Smooth muscle cell (in vitro differentiated cells): ENCODE measurements at regions not wholly inside any gene's neighbourhood (a gene's known extent, or its start where the extent isn't known, plus 50 kb on each side); places are given as distances from the start of the nearest gene placed in this dataset.
A peak's percentile ranks its signal among the peaks of the same experiment; 100 is the strongest.
"Not testable (repeated sequence)": the region's sequence is repeated elsewhere in the genome, so short reads cannot be mapped to it uniquely, and the experiment has no call there.

Source experiments
- DNase-seq: peaks from one replicate; lab custom pipeline; 2025; ENCODE audit not compliant: unreplicated experiment; lab: John Stamatoyannopoulos, UW
- H2AFZ ChIP-seq: fragments of 200-600 bp; sonication (generic); 2 replicates; pipeline ENCODE4 v1.6.0; 2016; ENCODE audit warnings: antibody characterized with exemption, low read depth, mild to moderate bottlenecking
- H3F3A ChIP-seq: fragments of 200-600 bp; sonication (generic); 2 replicates; pipeline ENCODE4 v1.6.0; 2017; ENCODE audit warnings: antibody characterized with exemption, low read depth
- H3K27ac ChIP-seq: fragments of 200-600 bp; sonication (generic); 2 replicates; pipeline ENCODE4 v1.5.1; 2016; ENCODE audit warnings: low read depth, mild to moderate bottlenecking
- H3K27me3 ChIP-seq: fragments of 200-600 bp; sonication (generic); 2 replicates; pipeline ENCODE4 v1.6.1; 2016; ENCODE audit warnings: low read depth, mild to moderate bottlenecking
- H3K36me3 ChIP-seq: fragments of 200-600 bp; sonication (generic); 2 replicates; pipeline ENCODE4 v1.5.1; 2016; ENCODE audit warnings: low read depth
- H3K4me1 ChIP-seq: fragments of 200-600 bp; sonication (generic); 2 replicates; pipeline ENCODE4 v1.5.1; 2016; ENCODE audit warnings: low read depth
- H3K4me2 ChIP-seq: fragments of 200-600 bp; sonication (generic); 2 replicates; pipeline ENCODE4 v1.6.0; 2016; ENCODE audit warnings: mild to moderate bottlenecking
- H3K4me3 ChIP-seq: fragments of 200-600 bp; sonication (generic); 2 replicates; pipeline ENCODE4 v1.5.1; 2016; ENCODE audit warnings: mild to moderate bottlenecking
- H3K79me2 ChIP-seq: fragments of 200-600 bp; sonication (generic); 2 replicates; pipeline ENCODE4 v1.6.0; 2016; ENCODE audit warnings: low read depth, mild to moderate bottlenecking
- H3K9ac ChIP-seq: fragments of 200-600 bp; sonication (generic); 2 replicates; pipeline ENCODE4 v1.6.0; 2016; ENCODE audit warnings: low read depth
- H3K9me3 ChIP-seq: fragments of 200-600 bp; sonication (generic); replicated peaks from 2 replicates; pipeline ENCODE4 v1.5.1; 2016; ENCODE audit warnings: low read depth
- H4K20me1 ChIP-seq: fragments of 200-600 bp; sonication (generic); 2 replicates; pipeline ENCODE4 v1.6.0; 2016; ENCODE audit warnings: low read depth
- WGBS: methylation state at CpG from one replicate; pipeline ENCODE4 v1.1.7; 2016; ENCODE audit warnings: low lambda C conversion rate; 5-methylcytosine and 5-hydroxymethylcytosine counted together

GRCh38 chr15:32342772-32343199 lies 60.3 kb downstream of the GOLGA8K start:
- H4K20me1 ChIP-seq, H3K36me3 ChIP-seq, H3K9ac ChIP-seq, H3K4me3 ChIP-seq, H3K4me2 ChIP-seq, H3K27me3 ChIP-seq, DNase-seq, H3K9me3 ChIP-seq, H3K27ac ChIP-seq, H2AFZ ChIP-seq, H3F3A ChIP-seq, H3K4me1 ChIP-seq, H3K79me2 ChIP-seq: not testable (repeated sequence)
- WGBS: no CpG with 5 or more reads among the region's 32 CpGs

GRCh38 chr15:32342268-32342667 lies 60.8 kb downstream of the GOLGA8K start:
- H3F3A ChIP-seq, H3K36me3 ChIP-seq, H3K9ac ChIP-seq, H3K27ac ChIP-seq, H3K27me3 ChIP-seq, H3K79me2 ChIP-seq, DNase-seq, H4K20me1 ChIP-seq, H3K4me1 ChIP-seq, H3K9me3 ChIP-seq, H3K4me2 ChIP-seq, H2AFZ ChIP-seq: not testable (repeated sequence)
- H3K4me3 ChIP-seq: peak overlapping the region; percentile 28
- no CpG with 5 or more reads among the region's 39 CpGs for WGBS

DNA sequence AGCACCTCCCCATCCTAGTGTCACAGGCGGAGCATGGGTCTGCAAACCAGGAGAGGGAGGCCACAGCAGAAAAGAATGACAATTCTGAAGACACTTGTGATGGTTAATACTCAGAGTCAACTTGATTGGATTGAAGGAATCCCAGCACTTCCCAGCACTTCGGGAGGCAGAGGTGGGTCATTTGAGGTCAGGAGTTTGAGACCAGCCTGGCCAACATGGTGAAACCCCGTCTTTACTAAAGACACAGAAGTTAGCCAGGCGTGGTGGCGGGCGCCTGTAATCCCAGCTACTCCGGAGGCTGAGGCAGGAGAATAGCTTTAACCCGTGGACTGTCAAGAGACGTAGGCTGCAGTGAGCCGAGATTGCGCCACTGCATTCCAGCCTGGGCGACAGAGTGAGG lies 61.6 kb downstream of the GOLGA8K start:
- Histone ChIP-seq H3K4me3 (peak overlapping the region; percentile 31), H3K4me2 (peak overlapping the region; percentile 57)
- DNase-seq, H3K79me2 ChIP-seq, H3K27ac ChIP-seq, H3F3A ChIP-seq, H3K27me3 ChIP-seq, H3K9ac ChIP-seq, H3K9me3 ChIP-seq, H3K36me3 ChIP-seq, H4K20me1 ChIP-seq, H2AFZ ChIP-seq, H3K4me1 ChIP-seq: not testable (repeated sequence)
- 9% methylated on average over 5 of the region's 12 CpGs for WGBS

- not testable (repeated sequence) for H3K36me3 ChIP-seq
These were observed 66.3 kb downstream of the GOLGA8K start for GRCh38 chr15:32336804-32337203.

GRCh38 chr15:32323353-32323752 lies 79.7 kb downstream of the GOLGA8K start:
- not testable (repeated sequence) for H3K4me1 ChIP-seq, H3K4me3 ChIP-seq, H2AFZ ChIP-seq, H3K9me3 ChIP-seq, H3K9ac ChIP-seq, H3K79me2 ChIP-seq, H4K20me1 ChIP-seq, DNase-seq, H3F3A ChIP-seq, H3K27ac ChIP-seq, H3K4me2 ChIP-seq, H3K27me3 ChIP-seq, H3K36me3 ChIP-seq
- WGBS: 100% methylated on average over 3 of the region's 4 CpGs

More at GRCh38 chr15:32336804-32337203, 66.3 kb downstream of the GOLGA8K start:
- H3K27me3 ChIP-seq, H3K79me2 ChIP-seq, DNase-seq, H2AFZ ChIP-seq, H3K9me3 ChIP-seq, H3F3A ChIP-seq, H3K4me1 ChIP-seq, H3K27ac ChIP-seq, H3K9ac ChIP-seq, H3K4me2 ChIP-seq, H3K4me3 ChIP-seq, H4K20me1 ChIP-seq: not testable (repeated sequence)
- WGBS: 87% methylated on average over 1 of the region's 3 CpGs

DNA sequence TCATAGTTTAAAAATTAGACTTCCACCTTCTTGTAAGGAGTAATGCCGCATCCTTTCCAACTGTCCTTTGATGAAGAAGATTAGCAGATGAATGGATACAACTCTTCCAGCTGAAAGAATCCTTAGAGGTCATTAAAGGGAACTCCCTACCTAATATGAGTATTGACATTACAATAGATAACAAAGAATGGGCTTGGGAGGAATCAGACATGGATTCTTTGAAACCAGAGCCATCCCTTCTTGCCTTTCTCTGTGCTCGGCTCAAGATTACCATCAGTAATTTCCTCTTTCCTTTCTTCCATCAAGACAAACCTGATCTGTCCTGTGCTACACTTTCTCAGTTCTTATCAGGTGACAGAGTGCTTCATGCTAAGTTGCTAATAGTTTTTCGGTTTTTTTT lies 83.8 kb downstream of the GOLGA8K start:
- WGBS: 44% methylated on average over 2 of the region's 3 CpGs
- not testable (repeated sequence) for H4K20me1 ChIP-seq, H3K4me3 ChIP-seq, H3K27ac ChIP-seq, H3K79me2 ChIP-seq, DNase-seq, H3K36me3 ChIP-seq, H3K9ac ChIP-seq, H3K4me2 ChIP-seq, H3K9me3 ChIP-seq, H2AFZ ChIP-seq, H3F3A ChIP-seq, H3K4me1 ChIP-seq, H3K27me3 ChIP-seq

- no CpG with 5 or more reads among the region's 4 CpGs for whole genome bisulfite sequencing
These were observed 86.6 kb downstream of the GOLGA8K start for GRCh38 chr15:32316482-32316881.

DNA sequence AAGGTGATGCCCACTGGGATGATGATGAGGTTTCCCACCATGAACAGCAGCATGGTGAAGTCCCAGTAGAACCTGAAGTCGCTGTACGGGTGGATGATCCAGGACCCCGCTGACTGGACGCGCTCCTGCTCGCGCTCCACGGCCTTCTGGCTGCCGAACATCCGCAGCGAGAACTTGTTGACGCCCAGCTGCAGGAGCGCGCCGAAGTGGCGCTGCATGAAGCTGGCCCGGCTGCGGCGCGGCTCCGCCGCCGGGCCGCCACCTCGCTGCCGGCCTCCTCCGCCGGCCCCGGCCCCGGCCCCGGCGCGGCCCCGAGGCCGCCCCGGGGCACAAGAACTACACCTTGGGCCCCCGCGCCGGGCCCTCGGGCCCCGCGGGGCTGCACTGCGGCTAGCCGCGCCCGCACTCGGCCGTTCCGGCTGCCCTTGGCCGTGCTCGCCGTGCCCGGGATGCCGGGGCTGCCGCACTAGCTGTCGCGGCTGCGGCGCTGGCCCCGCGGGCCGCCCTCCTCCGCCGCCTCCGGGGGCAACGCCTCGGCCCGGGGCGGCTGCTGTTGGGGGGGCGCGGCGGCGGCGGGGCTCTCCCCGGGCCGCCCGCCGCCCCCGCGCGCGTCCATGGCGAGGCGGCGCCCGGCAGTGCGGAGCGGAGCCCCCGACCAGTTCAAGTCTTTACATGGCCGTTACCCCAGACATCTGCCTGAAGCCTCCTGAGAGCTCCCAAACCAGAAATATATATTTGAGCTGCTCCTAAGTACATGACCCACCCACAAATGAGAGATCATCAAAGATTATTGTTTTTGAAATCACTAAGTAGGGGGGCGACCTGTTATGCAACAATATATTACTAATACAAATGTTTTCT lies 87.8 kb downstream of the GOLGA8K start:
- not testable (repeated sequence) for DNase-seq, H3K27ac ChIP-seq, H3K4me3 ChIP-seq, H3K79me2 ChIP-seq, H3K36me3 ChIP-seq, H3K27me3 ChIP-seq, H3K4me1 ChIP-seq, H2AFZ ChIP-seq, H4K20me1 ChIP-seq, H3K9me3 ChIP-seq, H3K4me2 ChIP-seq, H3K9ac ChIP-seq, H3F3A ChIP-seq
- WGBS: 0% methylated on average over 1 of the region's 91 CpGs

More at GRCh38 chr15:32316482-32316881, 86.6 kb downstream of the GOLGA8K start:
- H3K27me3 ChIP-seq, H3F3A ChIP-seq, H3K9me3 ChIP-seq, H3K9ac ChIP-seq, H3K4me2 ChIP-seq, H3K27ac ChIP-seq, H3K36me3 ChIP-seq, H3K4me3 ChIP-seq, H2AFZ ChIP-seq, H3K4me1 ChIP-seq, DNase-seq, H4K20me1 ChIP-seq, H3K79me2 ChIP-seq: not testable (repeated sequence)
